DOHH2 (cell line): ENCODE measurements at regions not wholly inside any gene's neighbourhood (a gene's known extent, or its start where the extent isn't known, plus 50 kb on each side); places are given as distances from the start of the nearest gene placed in this dataset.
"Not testable (repeated sequence)": the region's sequence is repeated elsewhere in the genome, so short reads cannot be mapped to it uniquely, and the experiment has no call there.

Experiments used
- H3F3A ChIP-seq: fragments of 200-600 bp; sonication (generic), shearing (Covaris generic); 2 replicates; pipeline ENCODE4 v1.6.0; 2016; ENCODE audit warnings: antibody characterized with exemption, mild to moderate bottlenecking; ENCODE audit not compliant: control insufficient read depth, insufficient read depth
- H3K27ac ChIP-seq: fragments of 200-600 bp; sonication (generic); 2 replicates; pipeline ENCODE4 v1.5.1; 2014; ENCODE audit warnings: low read depth, mild to moderate bottlenecking, low read length, moderate library complexity
- H3K27me3 ChIP-seq: fragments of 200-600 bp; sonication (generic); 2 replicates; pipeline ENCODE4 v1.6.1; 2014; ENCODE audit warnings: mild to moderate bottlenecking, low read length, mixed read lengths; ENCODE audit not compliant: control insufficient read depth
- H3K36me3 ChIP-seq: fragments of 200-600 bp; sonication (generic); 2 replicates; pipeline ENCODE4 v1.6.1; 2014; ENCODE audit warnings: mild to moderate bottlenecking, low read length, moderate library complexity, mixed read lengths; ENCODE audit not compliant: control insufficient read depth
- H3K4me1 ChIP-seq: fragments of 200-600 bp; sonication (generic); 2 replicates; pipeline ENCODE4 v1.6.1; 2014; ENCODE audit warnings: mild to moderate bottlenecking, low read length, mixed read lengths; ENCODE audit not compliant: control insufficient read depth
- H3K4me2 ChIP-seq: fragments of 200-600 bp; sonication (generic); 2 replicates; pipeline ENCODE4 v1.6.0; 2014; ENCODE audit warnings: mild to moderate bottlenecking, low read length, moderate library complexity
- H3K4me3 ChIP-seq: fragments of 200-600 bp; sonication (generic); 2 replicates; pipeline ENCODE4 v1.5.1; 2014; ENCODE audit warnings: mild to moderate bottlenecking, low read length, mixed read lengths
- H3K79me2 ChIP-seq: fragments of 200-600 bp; sonication (generic); 2 replicates; pipeline ENCODE4 v1.6.1; 2014; ENCODE audit warnings: mild to moderate bottlenecking, low read length, mixed read lengths; ENCODE audit not compliant: control insufficient read depth
- H3K9me2 ChIP-seq: fragments of 200-600 bp; sonication (generic); replicated peaks from 2 replicates; pipeline ENCODE4 v1.6.1; 2014; ENCODE audit warnings: mild to moderate bottlenecking, low read length, mixed read lengths; ENCODE audit not compliant: control insufficient read depth
- H3K9me3 ChIP-seq: fragments of 200-600 bp; sonication (generic); 2 replicates; pipeline ENCODE4 v1.6.1; 2014; ENCODE audit warnings: antibody characterized with exemption, low read length, mixed read lengths; ENCODE audit not compliant: control insufficient read depth, insufficient read depth
- H4K20me1 ChIP-seq: fragments of 200-600 bp; sonication (generic); 2 replicates; pipeline ENCODE4 v1.6.0; 2014; ENCODE audit warnings: low read depth, mild to moderate bottlenecking, antibody characterized with exemption, low read length, moderate library complexity; ENCODE audit not compliant: control insufficient read depth, insufficient read depth
- CTCF ChIP-seq: fragments of 200-600 bp; sonication (generic); IDR thresholded peaks from one replicate; pipeline ENCODE4 v1.5.1; 2014; ENCODE audit warnings: antibody characterized with exemption, mild to moderate bottlenecking, low read depth, low read length; ENCODE audit not compliant: poor library complexity, severe bottlenecking
- EZH2phosphoT487 ChIP-seq: fragments of 200-600 bp; sonication (generic); IDR thresholded peaks from 2 replicates; pipeline ENCODE4 v1.6.1; 2017; ENCODE audit warnings: borderline replicate concordance, mild to moderate bottlenecking, antibody characterized with exemption, low read length, moderate library complexity, mixed read lengths

GRCh38 chr7:49030221-49030620 lies 105.9 kb downstream of the CDC14C start:
- H4K20me1 ChIP-seq: no peaks in the 10 kb centered on the region
- H3K9me2 ChIP-seq: no peaks in the 10 kb centered on the region
- H3K9me3 ChIP-seq: no peaks in the 10 kb centered on the region
- no peaks in the 10 kb centered on the region for H3F3A ChIP-seq
- H3K27ac ChIP-seq: no peak overlapping the region
- no peak overlapping the region for H3K4me3 ChIP-seq
- H3K4me1 ChIP-seq: no peaks in the 10 kb centered on the region
- no peaks in the 10 kb centered on the region for H3K79me2 ChIP-seq
- no peak overlapping the region for H3K4me2 ChIP-seq
- TF ChIP-seq EZH2phosphoT487: no peak
- TF ChIP-seq CTCF: no peak
- no peaks in the 10 kb centered on the region for H3K27me3 ChIP-seq
- H3K36me3 ChIP-seq: no peaks in the 10 kb centered on the region

GRCh38 chr7:49033140-49033539 lies 108.8 kb downstream of the CDC14C start:
- not testable (repeated sequence) for H3F3A ChIP-seq, H3K27ac ChIP-seq, H3K9me2 ChIP-seq, H3K27me3 ChIP-seq, H3K79me2 ChIP-seq, H3K4me2 ChIP-seq, H3K4me1 ChIP-seq, H3K36me3 ChIP-seq, H3K4me3 ChIP-seq, H4K20me1 ChIP-seq, H3K9me3 ChIP-seq

GRCh38 chr7:49037346-49038210 lies 113.2 kb downstream of the CDC14C start:
- Histone ChIP-seq H3K9me2 (no peaks in the 10 kb centered on the region), H3K4me1 (no peaks in the 10 kb centered on the region), H4K20me1 (no peaks in the 10 kb centered on the region), H3F3A (no peaks in the 10 kb centered on the region), H3K27ac (no peak overlapping the region), H3K9me3 (no peaks in the 10 kb centered on the region), H3K4me3 (no peak overlapping the region), H3K27me3 (no peaks in the 10 kb centered on the region), H3K36me3 (no peaks in the 10 kb centered on the region), H3K4me2 (no peak overlapping the region), H3K79me2 (no peaks in the 10 kb centered on the region)
- no peak for TF ChIP-seq EZH2phosphoT487
- no peak for TF ChIP-seq CTCF

- Histone ChIP-seq H3F3A (no peaks in the 10 kb centered on the region), H3K27me3 (no peaks in the 10 kb centered on the region), H3K79me2 (no peaks in the 10 kb centered on the region), H3K4me3 (no peak overlapping the region), H4K20me1 (no peaks in the 10 kb centered on the region), H3K9me2 (no peaks in the 10 kb centered on the region), H3K9me3 (no peaks in the 10 kb centered on the region), H3K4me2 (no peak overlapping the region), H3K4me1 (no peaks in the 10 kb centered on the region), H3K36me3 (no peaks in the 10 kb centered on the region), H3K27ac (no peak overlapping the region)
- TF ChIP-seq CTCF: no peak
- TF ChIP-seq EZH2phosphoT487: no peak
Measured at GRCh38 chr7:49038821-49039358, 114.5 kb downstream of the CDC14C start.
